T-helper 2 cell treated with Interferon-gamma antibody and Interleukin-4, amounts not matched to agents 5 μg/mL and 100 μg/mL, for 36 hours (primary cell): ENCODE measurements at regions not wholly inside any gene's neighbourhood (a gene's known extent, or its start where the extent isn't known, plus 50 kb on each side); places are given as distances from the start of the nearest gene placed in this dataset.
"Not testable (repeated sequence)": the region's sequence is repeated elsewhere in the genome, so short reads cannot be mapped to it uniquely, and the experiment has no call there.

ENCODE experiments used
- DNase-seq: peaks from one replicate; pipeline ENCODE4 v3.0.0; 2021; ENCODE audit warnings: low spot score
- H3K27ac Mint-ChIP-seq: one replicate; pipeline ENCODE4 v1.8.0; 2021; ENCODE audit warnings: mild to moderate bottlenecking, mixed read lengths
- H3K27me3 Mint-ChIP-seq: one replicate; pipeline ENCODE4 v1.8.0; 2021; ENCODE audit warnings: low read depth, mixed read lengths
- H3K36me3 Mint-ChIP-seq: one replicate; pipeline ENCODE4 v1.8.0; 2021; ENCODE audit warnings: low read depth, mixed read lengths
- H3K4me1 Mint-ChIP-seq: one replicate; pipeline ENCODE4 v1.8.0; 2021; ENCODE audit warnings: low read depth, mixed read lengths
- H3K4me3 Mint-ChIP-seq: one replicate; pipeline ENCODE4 v1.8.0; 2022; ENCODE audit warnings: mild to moderate bottlenecking, moderate library complexity, mixed read lengths
- H3K9me3 Mint-ChIP-seq: one replicate; pipeline ENCODE4 v1.8.0; 2021; ENCODE audit warnings: mixed read lengths

GRCh38 chr1:157403203-157403602, 149.1 kb downstream of the FCRL5 start:
- H3K4me3 Mint-ChIP-seq, result no peak overlapping the region
- H3K36me3 Mint-ChIP-seq, result no peaks in the 10 kb centered on the region
- no peak overlapping the region for H3K27ac Mint-ChIP-seq
- no peak for DNase-seq
- peaks cover 2% of the 10 kb centered on the region for H3K4me1 Mint-ChIP-seq
- H3K27me3 Mint-ChIP-seq, result peaks cover 27% of the 10 kb centered on the region
- no peaks in the 10 kb centered on the region for H3K9me3 Mint-ChIP-seq

- no peak overlapping the region for H3K27ac Mint-ChIP-seq
- no peak overlapping the region for H3K4me3 Mint-ChIP-seq
- H3K36me3 Mint-ChIP-seq, result no peaks in the 10 kb centered on the region
- H3K9me3 Mint-ChIP-seq, result no peaks in the 10 kb centered on the region
- H3K27me3 Mint-ChIP-seq, result peaks cover 31% of the 10 kb centered on the region
- DNase-seq, result no peak
- H3K4me1 Mint-ChIP-seq, result peaks cover 2% of the 10 kb centered on the region
Measured at GRCh38 chr1:157400766-157401165, 151.5 kb downstream of the FCRL5 start.

DNA sequence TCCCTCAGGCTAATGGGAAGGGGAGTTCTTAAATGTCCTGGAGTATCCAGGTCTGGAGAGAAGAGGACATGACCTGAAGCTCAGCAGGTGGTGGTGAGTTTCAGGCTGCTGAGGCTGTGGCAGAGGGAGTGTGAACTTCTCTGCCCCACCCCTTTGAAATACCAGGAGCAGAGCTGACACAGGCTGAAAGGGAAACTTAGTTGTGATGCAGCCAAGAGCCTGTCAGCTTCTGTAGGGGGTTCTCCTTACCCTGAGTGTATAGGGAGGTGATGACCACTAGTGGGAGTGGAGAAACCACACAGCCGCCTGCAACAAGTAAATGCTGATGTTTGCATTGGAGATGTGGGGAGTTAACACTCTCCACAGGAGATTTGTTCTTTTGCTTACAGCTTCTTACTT, 152.3 kb downstream of the FCRL5 start:
- peaks cover 31% of the 10 kb centered on the region for H3K27me3 Mint-ChIP-seq
- H3K4me1 Mint-ChIP-seq, result peaks cover 2% of the 10 kb centered on the region
- H3K4me3 Mint-ChIP-seq, result no peak overlapping the region
- DNase-seq, result no peak
- H3K9me3 Mint-ChIP-seq, result no peaks in the 10 kb centered on the region
- H3K27ac Mint-ChIP-seq, result no peak overlapping the region
- no peaks in the 10 kb centered on the region for H3K36me3 Mint-ChIP-seq

GRCh38 chr1:157399343-157399983, 152.9 kb downstream of the FCRL5 start:
- DNase-seq, result no peak
- Mint-ChIP-seq H3K36me3 (no peaks in the 10 kb centered on the region), H3K4me1 (peaks cover 2% of the 10 kb centered on the region), H3K4me3 (no peak overlapping the region), H3K27me3 (peaks cover 31% of the 10 kb centered on the region), H3K9me3 (no peaks in the 10 kb centered on the region), H3K27ac (no peak overlapping the region)

GRCh38 chr1:157390651-157391050, 161.7 kb downstream of the FCRL5 start:
- H3K4me3 Mint-ChIP-seq, result no peak overlapping the region
- H3K27ac Mint-ChIP-seq, result no peak overlapping the region
- H3K27me3 Mint-ChIP-seq, result peaks cover 20% of the 10 kb centered on the region
- H3K4me1 Mint-ChIP-seq, result no peaks in the 10 kb centered on the region
- H3K9me3 Mint-ChIP-seq, result no peaks in the 10 kb centered on the region
- DNase-seq, result no peak
- no peaks in the 10 kb centered on the region for H3K36me3 Mint-ChIP-seq

DNA sequence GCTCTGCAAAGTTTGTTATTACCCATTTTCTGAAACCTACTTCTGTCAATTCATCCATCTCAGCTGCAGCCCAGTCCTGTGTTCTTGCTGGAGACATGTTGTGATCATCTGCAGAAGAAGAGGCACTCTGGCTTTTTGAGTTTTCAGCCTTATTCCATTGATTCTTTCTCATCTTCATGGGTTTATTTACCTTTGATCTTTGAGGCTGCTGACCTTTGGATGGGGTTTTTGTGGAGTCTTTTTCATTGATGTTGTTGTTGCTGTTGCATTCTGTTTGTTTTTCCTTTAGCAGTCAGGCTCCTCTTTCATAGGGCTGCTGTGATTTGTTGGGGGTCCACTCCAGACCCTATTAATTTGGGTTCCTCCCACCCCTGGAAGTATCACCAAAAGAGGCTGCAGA, 164.3 kb downstream of the FCRL5 start:
- H3K27me3 Mint-ChIP-seq, result peaks cover 11% of the 10 kb centered on the region
- no peaks in the 10 kb centered on the region for H3K36me3 Mint-ChIP-seq
- no peaks in the 10 kb centered on the region for H3K4me1 Mint-ChIP-seq
- H3K4me3 Mint-ChIP-seq, result no peak overlapping the region
- no peak overlapping the region for H3K27ac Mint-ChIP-seq
- no peak for DNase-seq
- H3K9me3 Mint-ChIP-seq, result no peaks in the 10 kb centered on the region

DNA sequence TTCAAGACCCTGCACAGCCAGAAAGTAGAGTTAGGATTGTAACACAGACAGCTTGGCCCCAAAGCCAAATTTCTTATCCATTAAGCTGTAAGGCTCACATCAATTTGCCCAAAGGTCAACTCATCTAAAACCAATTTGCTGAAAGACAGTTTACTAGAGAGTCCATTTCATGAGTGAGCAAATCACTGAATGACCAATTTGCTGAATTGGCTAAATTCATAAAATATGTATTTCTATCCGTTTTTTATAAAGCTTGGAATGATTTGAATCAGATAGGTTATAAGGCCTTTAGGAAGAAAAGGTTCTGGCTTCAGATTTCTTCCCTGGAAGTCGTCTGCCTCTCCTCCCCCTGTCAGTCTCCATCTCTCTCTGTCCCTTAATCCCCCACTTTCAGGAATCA, 168.1 kb downstream of the FCRL5 start:
- Mint-ChIP-seq H3K27me3 (peaks cover 6% of the 10 kb centered on the region), H3K9me3 (no peaks in the 10 kb centered on the region), H3K4me1 (peaks cover 1% of the 10 kb centered on the region), H3K36me3 (no peaks in the 10 kb centered on the region), H3K27ac (no peak overlapping the region), H3K4me3 (no peak overlapping the region)
- no peak for DNase-seq

DNA sequence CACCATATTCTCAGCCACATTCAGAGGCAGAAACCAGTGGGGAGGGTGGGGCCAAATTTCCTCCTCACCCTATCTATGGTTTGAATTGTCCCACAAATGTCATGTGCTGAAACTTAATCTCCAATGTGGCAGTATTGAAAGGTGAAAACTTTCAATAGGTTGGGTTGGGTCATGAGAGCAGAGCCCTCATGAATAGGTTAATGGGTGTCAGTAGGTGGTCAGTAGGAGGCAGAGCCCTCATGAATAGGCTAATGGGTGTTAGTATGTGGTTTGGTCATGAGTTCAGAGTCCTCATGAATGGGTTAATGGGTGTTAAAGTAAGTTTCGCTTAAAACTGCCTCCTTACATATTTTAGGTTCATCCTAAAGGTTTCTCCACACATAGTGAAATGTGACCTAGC, 170.0 kb downstream of the FCRL5 start:
- DNase-seq, result no peak
- H3K4me3 Mint-ChIP-seq, result no peak overlapping the region
- H3K27me3 Mint-ChIP-seq, result peaks cover 9% of the 10 kb centered on the region
- H3K27ac Mint-ChIP-seq, result no peak overlapping the region
- H3K36me3 Mint-ChIP-seq, result no peaks in the 10 kb centered on the region
- peaks cover 1% of the 10 kb centered on the region for H3K4me1 Mint-ChIP-seq
- H3K9me3 Mint-ChIP-seq, result no peaks in the 10 kb centered on the region

DNA sequence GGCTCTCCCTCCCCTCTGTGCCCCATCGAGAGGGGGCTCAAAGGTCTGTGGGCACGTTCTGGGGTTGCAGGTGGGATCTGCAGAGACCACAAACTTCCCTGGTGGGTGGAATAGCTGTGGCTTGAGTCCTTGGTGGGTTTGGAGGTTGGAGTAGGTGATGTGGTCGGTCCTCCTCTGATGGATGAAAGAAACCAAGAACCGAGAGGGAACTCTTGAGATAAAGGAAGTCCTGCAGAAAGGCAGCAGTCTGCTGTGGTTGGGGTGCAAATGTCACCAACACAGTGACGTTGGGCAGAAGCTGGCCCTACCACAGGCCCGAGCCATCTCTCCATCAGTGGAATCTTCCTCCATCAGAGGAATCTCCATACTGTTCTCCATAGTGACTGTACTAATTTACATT, 171.8 kb downstream of the FCRL5 start:
- peaks cover 1% of the 10 kb centered on the region for H3K4me1 Mint-ChIP-seq
- H3K9me3 Mint-ChIP-seq, result no peaks in the 10 kb centered on the region
- H3K4me3 Mint-ChIP-seq, result no peak overlapping the region
- no peaks in the 10 kb centered on the region for H3K36me3 Mint-ChIP-seq
- H3K27me3 Mint-ChIP-seq, result peaks cover 3% of the 10 kb centered on the region
- no peak overlapping the region for H3K27ac Mint-ChIP-seq
- no peak for DNase-seq

DNA sequence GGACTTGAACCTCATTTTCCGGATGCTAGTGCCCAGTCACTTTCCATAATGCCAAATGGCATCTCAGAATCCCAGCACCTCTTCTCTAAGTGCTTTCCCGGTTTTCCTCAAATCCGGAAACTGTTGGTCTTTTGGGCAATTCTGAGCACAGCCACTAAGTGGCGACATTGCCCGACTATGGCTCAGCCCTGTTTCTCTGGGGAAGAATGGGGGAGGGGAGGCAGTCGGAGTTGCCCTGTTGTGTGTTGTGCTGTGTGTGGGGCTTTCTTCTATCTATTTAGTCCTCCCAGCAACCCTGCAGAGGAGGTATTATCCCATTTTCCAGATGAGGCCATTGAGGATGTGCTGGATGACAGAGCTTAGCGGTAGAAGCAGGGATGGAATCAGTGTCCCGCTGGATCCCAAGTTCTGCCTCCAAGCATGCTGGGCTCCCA, 175.0 kb downstream of the FCRL5 start:
- H3K4me1 Mint-ChIP-seq, H3K36me3 Mint-ChIP-seq, DNase-seq, H3K27ac Mint-ChIP-seq, H3K4me3 Mint-ChIP-seq, H3K9me3 Mint-ChIP-seq, H3K27me3 Mint-ChIP-seq: not testable (repeated sequence)

GRCh38 chr1:157376681-157377080, 175.6 kb downstream of the FCRL5 start:
- no peak for DNase-seq
- H3K27ac Mint-ChIP-seq, result no peak overlapping the region
- no peaks in the 10 kb centered on the region for H3K36me3 Mint-ChIP-seq
- H3K4me1 Mint-ChIP-seq, result peaks cover 1% of the 10 kb centered on the region
- H3K4me3 Mint-ChIP-seq, result no peak overlapping the region
- no peaks in the 10 kb centered on the region for H3K9me3 Mint-ChIP-seq
- H3K27me3 Mint-ChIP-seq, result peaks cover 3% of the 10 kb centered on the region

DNA sequence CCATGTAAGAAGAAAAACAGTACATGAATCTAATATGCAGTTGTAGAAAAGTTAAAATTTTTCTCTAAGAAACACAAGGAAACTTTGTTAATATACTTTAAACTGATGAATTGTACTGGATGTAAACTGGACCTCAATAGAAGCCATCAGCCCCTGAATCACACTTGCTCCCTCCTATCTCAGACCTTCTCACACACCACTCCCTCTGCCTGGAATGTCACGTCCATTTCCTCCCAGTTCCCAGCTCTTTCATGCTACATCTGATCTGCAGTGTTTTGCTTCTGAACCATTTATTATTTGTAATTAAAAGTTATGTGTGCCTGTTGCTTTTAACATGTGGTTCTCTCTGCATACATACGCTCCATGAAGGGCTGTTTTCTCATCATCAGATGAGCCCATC, 180.0 kb downstream of the FCRL5 start:
- H3K27me3 Mint-ChIP-seq, H3K4me1 Mint-ChIP-seq, H3K4me3 Mint-ChIP-seq, H3K27ac Mint-ChIP-seq, DNase-seq, H3K9me3 Mint-ChIP-seq, H3K36me3 Mint-ChIP-seq: not testable (repeated sequence)

GRCh38 chr1:157371826-157372225, 180.5 kb downstream of the FCRL5 start:
- Mint-ChIP-seq H3K4me3 (no peak overlapping the region), H3K27me3 (peaks cover 2% of the 10 kb centered on the region), H3K9me3 (no peaks in the 10 kb centered on the region), H3K36me3 (no peaks in the 10 kb centered on the region), H3K4me1 (peaks cover 2% of the 10 kb centered on the region), H3K27ac (no peak overlapping the region)
- no peak for DNase-seq

GRCh38 chr1:157371221-157371620, 181.1 kb downstream of the FCRL5 start:
- Mint-ChIP-seq H3K27me3 (peaks cover 2% of the 10 kb centered on the region), H3K36me3 (no peaks in the 10 kb centered on the region), H3K4me3 (no peak overlapping the region), H3K9me3 (no peaks in the 10 kb centered on the region), H3K4me1 (peaks cover 2% of the 10 kb centered on the region), H3K27ac (no peak overlapping the region)
- no peak for DNase-seq

- no peaks in the 10 kb centered on the region for H3K9me3 Mint-ChIP-seq
- no peak for DNase-seq
- H3K4me1 Mint-ChIP-seq, result peaks cover 2% of the 10 kb centered on the region
- peaks cover 5% of the 10 kb centered on the region for H3K27me3 Mint-ChIP-seq
- H3K36me3 Mint-ChIP-seq, result no peaks in the 10 kb centered on the region
- no peak overlapping the region for H3K27ac Mint-ChIP-seq
- no peak overlapping the region for H3K4me3 Mint-ChIP-seq
Measured at GRCh38 chr1:157370698-157371097, 181.6 kb downstream of the FCRL5 start.
